ENCODE measurements at regions not wholly inside any gene's neighbourhood (a gene's known extent, or its start where the extent isn't known, plus 50 kb on each side); places are given as distances from the start of the nearest gene placed in this dataset.

DNA sequence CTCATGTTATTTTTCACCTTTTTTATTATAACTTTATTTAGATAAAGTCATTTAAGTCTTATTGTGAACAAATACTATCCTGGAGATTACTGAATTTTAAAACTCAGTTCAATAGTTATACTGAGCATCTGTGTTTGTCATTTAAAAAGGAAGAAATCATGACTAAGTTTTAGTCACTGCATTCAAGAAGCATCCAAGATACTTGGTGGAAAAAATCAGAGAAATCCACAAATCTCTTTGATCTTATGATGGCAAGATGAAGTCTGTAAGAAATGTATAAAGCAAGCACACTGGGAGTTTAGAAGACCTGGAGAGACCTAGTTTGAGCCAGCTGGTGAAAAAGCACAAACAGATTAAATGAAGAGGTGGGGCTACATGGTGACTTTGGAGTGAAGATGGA lies 529.8 kb upstream of the IGFBP3 start:
- Histone ChIP-seq H3K9me3 (peaks cover 0 to 6% (median 0%) of the 10 kb centered on the region in 11 donors), H3K27me3 (no peaks in the 10 kb centered on the region), H3K36me3 (no peaks in the 10 kb centered on the region), H3K27ac (no peak overlapping the region), H3K4me1 (peaks cover 0 to 7% (median 0%) of the 10 kb centered on the region in 9 donors), H3K4me3 (no peak overlapping the region)
- TF ChIP-seq, protein P1, sequence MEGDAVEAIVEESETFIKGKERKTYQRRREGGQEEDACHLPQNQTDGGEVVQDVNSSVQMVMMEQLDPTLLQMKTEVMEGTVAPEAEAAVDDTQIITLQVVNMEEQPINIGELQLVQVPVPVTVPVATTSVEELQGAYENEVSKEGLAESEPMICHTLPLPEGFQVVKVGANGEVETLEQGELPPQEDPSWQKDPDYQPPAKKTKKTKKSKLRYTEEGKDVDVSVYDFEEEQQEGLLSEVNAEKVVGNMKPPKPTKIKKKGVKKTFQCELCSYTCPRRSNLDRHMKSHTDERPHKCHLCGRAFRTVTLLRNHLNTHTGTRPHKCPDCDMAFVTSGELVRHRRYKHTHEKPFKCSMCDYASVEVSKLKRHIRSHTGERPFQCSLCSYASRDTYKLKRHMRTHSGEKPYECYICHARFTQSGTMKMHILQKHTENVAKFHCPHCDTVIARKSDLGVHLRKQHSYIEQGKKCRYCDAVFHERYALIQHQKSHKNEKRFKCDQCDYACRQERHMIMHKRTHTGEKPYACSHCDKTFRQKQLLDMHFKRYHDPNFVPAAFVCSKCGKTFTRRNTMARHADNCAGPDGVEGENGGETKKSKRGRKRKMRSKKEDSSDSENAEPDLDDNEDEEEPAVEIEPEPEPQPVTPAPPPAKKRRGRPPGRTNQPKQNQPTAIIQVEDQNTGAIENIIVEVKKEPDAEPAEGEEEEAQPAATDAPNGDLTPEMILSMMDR (IDR thresholded peaks at IDR 0.05): no peak
- intact Hi-C loops (cut with DNase I): no loop called here
- no peak for ATAC-seq
- no peak for DNase-seq

DNA sequence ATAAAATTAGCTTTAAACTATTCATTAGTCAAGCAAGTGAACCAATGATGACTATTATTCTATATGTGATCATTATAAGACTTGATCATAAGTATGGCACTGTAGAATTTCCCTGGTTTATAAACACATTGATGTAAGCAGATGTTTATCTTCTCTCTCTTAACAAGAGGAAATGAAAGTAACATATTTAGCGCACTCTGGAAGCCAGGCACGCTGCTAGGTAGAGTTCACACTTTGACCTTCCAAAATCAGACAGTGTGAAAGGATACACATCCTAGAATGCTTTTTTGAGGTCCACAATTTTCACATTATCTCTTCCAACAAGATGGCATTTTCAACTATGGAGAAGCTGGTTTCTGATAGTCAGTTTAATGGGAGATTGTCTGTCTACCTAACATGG lies 529.4 kb upstream of the IGFBP3 start:
- no peak for ATAC-seq
- Histone ChIP-seq H3K36me3 (no peaks in the 10 kb centered on the region), H3K9me3 (peaks cover 0 to 6% (median 0%) of the 10 kb centered on the region in 11 donors), H3K4me1 (peaks cover 0 to 2% (median 0%) of the 10 kb centered on the region in 9 donors), H3K4me3 (no peak overlapping the region), H3K27me3 (no peaks in the 10 kb centered on the region), H3K27ac (no peak overlapping the region)
- 72 to 81% methylated on average over 2 of the region's 2 CpGs for WGBS, 2 donors
- DNase-seq: no peak
- intact Hi-C loops (cut with DNase I): no loop called here
- TF ChIP-seq, protein P1 (IDR thresholded peaks at IDR 0.05): no peak

DNA sequence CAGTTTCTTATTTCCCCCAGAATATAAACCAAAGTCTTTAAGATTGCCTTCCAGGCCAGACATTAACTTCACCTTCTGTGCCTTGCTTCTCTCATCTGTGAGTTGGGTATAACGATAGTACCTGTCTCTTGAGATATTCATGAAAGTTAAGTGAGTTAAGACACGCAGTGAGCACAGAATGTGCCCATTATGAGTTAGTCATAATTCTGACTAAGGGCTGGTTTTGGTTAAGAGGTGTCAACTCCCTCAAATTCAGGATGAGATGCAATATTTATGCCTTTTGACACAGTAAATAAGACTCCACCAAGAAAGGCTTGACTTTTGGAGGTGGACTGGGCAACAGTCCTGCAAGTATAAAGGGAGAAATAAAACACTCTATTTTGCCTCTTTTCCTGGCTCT lies 528.7 kb upstream of the IGFBP3 start:
- Histone ChIP-seq H3K4me3 (no peak overlapping the region), H3K4me1 (no peaks in the 10 kb centered on the region), H3K9me3 (peaks cover 0 to 6% (median 0%) of the 10 kb centered on the region in 11 donors), H3K27me3 (no peaks in the 10 kb centered on the region), H3K36me3 (no peaks in the 10 kb centered on the region), H3K27ac (no peak overlapping the region)
- ATAC-seq: no peak
- WGBS, 2 donors: 77 to 93% methylated on average over 2 of the region's 2 CpGs
- DNase-seq: no peak
- TF ChIP-seq, protein P1 (IDR thresholded peaks at IDR 0.05): no peak
- intact Hi-C loops (cut with DNase I): no loop called here

DNA sequence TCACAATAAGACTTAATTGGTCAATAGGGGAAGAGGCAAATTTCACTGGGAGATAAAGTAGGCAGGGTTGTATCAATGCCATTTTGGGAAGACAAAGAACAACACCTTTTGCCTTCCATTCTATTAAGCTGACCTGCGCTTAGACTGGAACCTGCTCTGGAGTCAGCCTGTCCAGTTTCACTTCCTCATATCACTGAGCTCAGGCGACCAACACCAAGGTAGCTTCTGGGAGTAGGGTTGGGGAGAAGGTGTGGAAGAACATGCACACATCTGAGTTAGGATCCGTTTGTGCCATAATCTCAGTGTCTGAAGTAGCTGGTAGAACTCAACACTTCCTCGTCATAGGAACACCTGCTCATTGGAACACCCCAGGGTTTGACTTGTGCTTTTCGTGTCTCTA lies 527.4 kb upstream of the IGFBP3 start:
- Histone ChIP-seq H3K27me3 (no peaks in the 10 kb centered on the region), H3K4me1 (no peaks in the 10 kb centered on the region), H3K9me3 (peaks cover 0 to 6% (median 0%) of the 10 kb centered on the region in 11 donors), H3K27ac (no peak overlapping the region), H3K4me3 (no peak overlapping the region), H3K36me3 (no peaks in the 10 kb centered on the region)
- intact Hi-C loops (cut with DNase I): no loop called here
- 90 to 95% methylated on average over 5 of the region's 5 CpGs for WGBS, 2 donors
- no peak for ATAC-seq
- TF ChIP-seq, protein P1 (IDR thresholded peaks at IDR 0.05): no peak
- DNase-seq: no peak
